Smooth muscle cell (in vitro differentiated cells): ENCODE measurements at regions not wholly inside any gene's neighbourhood (a gene's known extent, or its start where the extent isn't known, plus 50 kb on each side); places are given as distances from the start of the nearest gene placed in this dataset.

Experiments
- DNase-seq: peaks from one replicate; lab custom pipeline; 2025; ENCODE audit not compliant: unreplicated experiment; lab: John Stamatoyannopoulos, UW
- H2AFZ ChIP-seq: fragments of 200-600 bp; sonication (generic); 2 replicates; pipeline ENCODE4 v1.6.0; 2016; ENCODE audit warnings: antibody characterized with exemption, low read depth, mild to moderate bottlenecking
- H3F3A ChIP-seq: fragments of 200-600 bp; sonication (generic); 2 replicates; pipeline ENCODE4 v1.6.0; 2017; ENCODE audit warnings: antibody characterized with exemption, low read depth
- H3K27ac ChIP-seq: fragments of 200-600 bp; sonication (generic); 2 replicates; pipeline ENCODE4 v1.5.1; 2016; ENCODE audit warnings: low read depth, mild to moderate bottlenecking
- H3K27me3 ChIP-seq: fragments of 200-600 bp; sonication (generic); 2 replicates; pipeline ENCODE4 v1.6.1; 2016; ENCODE audit warnings: low read depth, mild to moderate bottlenecking
- H3K36me3 ChIP-seq: fragments of 200-600 bp; sonication (generic); 2 replicates; pipeline ENCODE4 v1.5.1; 2016; ENCODE audit warnings: low read depth
- H3K4me1 ChIP-seq: fragments of 200-600 bp; sonication (generic); 2 replicates; pipeline ENCODE4 v1.5.1; 2016; ENCODE audit warnings: low read depth
- H3K4me2 ChIP-seq: fragments of 200-600 bp; sonication (generic); 2 replicates; pipeline ENCODE4 v1.6.0; 2016; ENCODE audit warnings: mild to moderate bottlenecking
- H3K4me3 ChIP-seq: fragments of 200-600 bp; sonication (generic); 2 replicates; pipeline ENCODE4 v1.5.1; 2016; ENCODE audit warnings: mild to moderate bottlenecking
- H3K79me2 ChIP-seq: fragments of 200-600 bp; sonication (generic); 2 replicates; pipeline ENCODE4 v1.6.0; 2016; ENCODE audit warnings: low read depth, mild to moderate bottlenecking
- H3K9ac ChIP-seq: fragments of 200-600 bp; sonication (generic); 2 replicates; pipeline ENCODE4 v1.6.0; 2016; ENCODE audit warnings: low read depth
- H3K9me3 ChIP-seq: fragments of 200-600 bp; sonication (generic); replicated peaks from 2 replicates; pipeline ENCODE4 v1.5.1; 2016; ENCODE audit warnings: low read depth
- H4K20me1 ChIP-seq: fragments of 200-600 bp; sonication (generic); 2 replicates; pipeline ENCODE4 v1.6.0; 2016; ENCODE audit warnings: low read depth
- CTCF ChIP-seq: fragments of 200-600 bp; sonication (generic); IDR thresholded peaks from 2 replicates; pipeline ENCODE4 v1.5.1; 2017; ENCODE audit warnings: borderline replicate concordance, mild to moderate bottlenecking, antibody characterized with exemption; ENCODE audit not compliant: insufficient read depth, poor library complexity, severe bottlenecking
- WGBS: methylation state at CpG from one replicate; pipeline ENCODE4 v1.1.7; 2016; ENCODE audit warnings: low lambda C conversion rate; 5-methylcytosine and 5-hydroxymethylcytosine counted together

DNA sequence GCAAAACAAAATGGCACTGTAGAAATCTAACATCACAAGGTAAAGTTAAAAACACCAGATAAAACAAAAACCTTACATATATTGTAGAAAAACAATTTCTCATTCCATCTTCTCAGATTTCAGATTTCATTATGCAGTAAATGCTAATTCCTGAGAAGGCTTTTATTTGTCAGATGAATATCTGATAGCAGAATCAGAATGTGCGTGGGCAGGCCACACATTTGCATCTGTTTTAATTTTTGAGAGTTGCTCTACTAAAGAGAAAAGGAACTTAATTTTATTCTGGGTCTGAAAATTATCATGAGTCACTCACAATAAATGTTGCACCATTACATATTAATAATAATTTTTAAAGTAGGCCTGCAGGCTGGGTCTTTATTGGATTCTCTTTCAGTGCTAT lies 329.3 kb upstream of the SPTLC3 start:
- Histone ChIP-seq H3K36me3 (no peaks in the 10 kb centered on the region), H3K27ac (no peak overlapping the region), H3K4me1 (no peaks in the 10 kb centered on the region), H3K27me3 (no peaks in the 10 kb centered on the region), H3K9me3 (no peaks in the 10 kb centered on the region), H2AFZ (no peak overlapping the region), H4K20me1 (no peaks in the 10 kb centered on the region), H3K4me3 (no peak overlapping the region), H3K79me2 (no peaks in the 10 kb centered on the region), H3K9ac (no peak overlapping the region), H3F3A (no peaks in the 10 kb centered on the region), H3K4me2 (no peak overlapping the region)
- no peak for TF ChIP-seq CTCF
- no peak for DNase-seq
- WGBS: 95% methylated on average over 1 of the region's 1 CpG

DNA sequence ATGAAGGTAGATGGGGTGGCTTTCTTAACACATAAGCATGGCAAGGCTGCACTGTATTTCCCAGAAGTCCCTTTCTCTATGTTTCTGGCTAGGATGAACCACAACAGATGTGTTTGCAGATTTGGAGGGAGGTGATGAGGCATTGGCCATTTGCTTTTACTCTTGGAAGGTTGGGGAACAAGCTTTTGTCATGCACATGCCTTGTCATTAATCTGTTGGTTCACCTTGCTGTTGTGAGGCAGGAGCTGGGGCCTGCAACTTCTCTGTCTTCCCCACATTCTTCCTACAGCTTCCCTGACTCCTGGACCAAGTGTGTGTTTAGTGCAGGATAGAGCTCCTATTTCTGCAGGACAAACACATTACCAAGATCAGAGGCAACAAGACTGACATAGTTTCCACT lies 326.2 kb upstream of the SPTLC3 start:
- Histone ChIP-seq H3K27ac (no peak overlapping the region), H3F3A (no peaks in the 10 kb centered on the region), H3K9me3 (no peaks in the 10 kb centered on the region), H3K4me2 (no peak overlapping the region), H3K36me3 (no peaks in the 10 kb centered on the region), H3K27me3 (no peaks in the 10 kb centered on the region), H3K9ac (no peak overlapping the region), H4K20me1 (no peaks in the 10 kb centered on the region), H2AFZ (no peak overlapping the region), H3K4me1 (no peaks in the 10 kb centered on the region), H3K79me2 (no peaks in the 10 kb centered on the region), H3K4me3 (no peak overlapping the region)
- no peak for TF ChIP-seq CTCF
- DNase-seq: no peak

- Histone ChIP-seq H3K4me1 (no peaks in the 10 kb centered on the region), H3K9ac (no peak overlapping the region)
Measured at GRCh38 chr20:12687476-12687875, 321.3 kb upstream of the SPTLC3 start.

GRCh38 chr20:12695937-12696336 lies 312.8 kb upstream of the SPTLC3 start:
- H3K79me2 ChIP-seq: no peaks in the 10 kb centered on the region
- H3K4me1 ChIP-seq: no peaks in the 10 kb centered on the region
- no peaks in the 10 kb centered on the region for H3K27me3 ChIP-seq
- H3K9me3 ChIP-seq: no peaks in the 10 kb centered on the region
- DNase-seq: no peak
- no peak overlapping the region for H2AFZ ChIP-seq
- H3F3A ChIP-seq: no peaks in the 10 kb centered on the region
- H3K9ac ChIP-seq: no peak overlapping the region
- no peak for TF ChIP-seq CTCF
- 82% methylated on average over 3 of the region's 3 CpGs for WGBS
- no peaks in the 10 kb centered on the region for H3K36me3 ChIP-seq
- no peaks in the 10 kb centered on the region for H4K20me1 ChIP-seq
- H3K4me3 ChIP-seq: no peak overlapping the region
- H3K4me2 ChIP-seq: no peak overlapping the region
- no peak overlapping the region for H3K27ac ChIP-seq

More at GRCh38 chr20:12687476-12687875, 321.3 kb upstream of the SPTLC3 start:
- no peak overlapping the region for H3K4me3 ChIP-seq
- H2AFZ ChIP-seq: no peak overlapping the region
- DNase-seq: no peak
- H3F3A ChIP-seq: no peaks in the 10 kb centered on the region
- no peak for TF ChIP-seq CTCF
- H3K36me3 ChIP-seq: no peaks in the 10 kb centered on the region
- H3K4me2 ChIP-seq: no peak overlapping the region
- H3K9me3 ChIP-seq: no peaks in the 10 kb centered on the region
- no peaks in the 10 kb centered on the region for H3K27me3 ChIP-seq
- H3K79me2 ChIP-seq: no peaks in the 10 kb centered on the region
- H4K20me1 ChIP-seq: no peaks in the 10 kb centered on the region
- H3K27ac ChIP-seq: no peak overlapping the region
- 89% methylated on average over 4 of the region's 4 CpGs for WGBS
